ENCODE measurements at regions not wholly inside any gene's neighbourhood (a gene's known extent, or its start where the extent isn't known, plus 50 kb on each side); places are given as distances from the start of the nearest gene placed in this dataset.

DNA sequence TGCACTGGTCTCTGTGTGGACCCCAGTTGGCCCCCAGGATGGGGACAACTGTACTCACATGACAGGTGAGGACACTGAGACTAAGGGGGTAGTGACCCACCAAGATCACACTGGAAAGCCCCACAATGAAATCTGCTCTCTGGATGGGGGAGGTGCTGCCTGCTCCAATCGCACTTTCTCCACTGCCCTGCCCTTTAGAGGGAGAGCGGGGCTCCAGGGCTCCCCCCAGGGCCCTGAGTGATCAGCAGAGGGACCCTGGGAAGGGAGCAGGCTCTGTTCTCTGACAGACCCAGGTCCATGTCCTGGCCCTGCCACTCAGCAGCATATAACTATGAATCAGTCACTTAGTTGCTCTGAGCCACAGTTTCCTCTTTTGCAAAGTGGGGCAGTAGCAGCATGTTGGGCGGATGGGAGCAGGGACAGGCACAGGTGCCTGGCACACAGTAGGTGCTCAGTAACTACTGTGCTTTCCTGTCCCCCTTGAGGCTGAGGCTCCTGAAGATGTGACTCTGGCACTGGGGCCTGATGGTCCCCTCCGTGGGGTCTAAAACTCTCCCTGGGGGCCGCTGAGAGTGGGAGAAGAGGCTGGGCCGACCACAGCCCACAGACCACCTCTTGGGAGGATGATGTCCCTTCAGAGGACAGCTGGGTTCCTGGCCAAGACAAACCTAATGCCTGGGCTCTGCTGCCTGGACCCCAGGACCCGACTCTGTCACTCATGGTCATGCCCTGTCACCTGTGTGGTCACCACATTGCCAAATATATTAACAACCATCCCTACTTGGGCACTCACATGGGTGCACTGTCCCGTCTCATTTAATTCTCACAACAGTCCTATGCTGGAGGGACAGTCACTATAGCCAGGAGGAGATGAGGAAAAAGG is 222.7 kb downstream of the PTPRU start:
- Histone ChIP-seq H3F3A (ENCODE audit: control insufficient read depth, insufficient read depth) (no peaks in the 10 kb centered on the region), H3K36me3 (ENCODE audit: control insufficient read depth, low read length) (no peaks in the 10 kb centered on the region), H3K27ac (ENCODE audit: low read depth, low read length) (no peak overlapping the region), H3K9me2 (replicated peaks; ENCODE audit: control insufficient read depth, low read length) (no peaks in the 10 kb centered on the region), H3K9me3 (ENCODE audit: control insufficient read depth, insufficient read depth, low read length) (no peaks in the 10 kb centered on the region), H3K4me1 (ENCODE audit: control insufficient read depth, low read length) (no peaks in the 10 kb centered on the region), H3K4me2 (ENCODE audit: low read length) (no peak overlapping the region), H3K4me3 (ENCODE audit: low read length) (no peak overlapping the region), H4K20me1 (ENCODE audit: control insufficient read depth, insufficient read depth, low read depth, low read length) (no peaks in the 10 kb centered on the region), H3K27me3 (ENCODE audit: control insufficient read depth, low read length) (no peaks in the 10 kb centered on the region), H3K79me2 (ENCODE audit: control insufficient read depth, low read length) (no peaks in the 10 kb centered on the region)
- no peak for TF ChIP-seq EZH2phosphoT487 (IDR thresholded peaks at IDR 0.05; ENCODE audit: borderline replicate concordance, low read length)
- TF ChIP-seq, protein P1, sequence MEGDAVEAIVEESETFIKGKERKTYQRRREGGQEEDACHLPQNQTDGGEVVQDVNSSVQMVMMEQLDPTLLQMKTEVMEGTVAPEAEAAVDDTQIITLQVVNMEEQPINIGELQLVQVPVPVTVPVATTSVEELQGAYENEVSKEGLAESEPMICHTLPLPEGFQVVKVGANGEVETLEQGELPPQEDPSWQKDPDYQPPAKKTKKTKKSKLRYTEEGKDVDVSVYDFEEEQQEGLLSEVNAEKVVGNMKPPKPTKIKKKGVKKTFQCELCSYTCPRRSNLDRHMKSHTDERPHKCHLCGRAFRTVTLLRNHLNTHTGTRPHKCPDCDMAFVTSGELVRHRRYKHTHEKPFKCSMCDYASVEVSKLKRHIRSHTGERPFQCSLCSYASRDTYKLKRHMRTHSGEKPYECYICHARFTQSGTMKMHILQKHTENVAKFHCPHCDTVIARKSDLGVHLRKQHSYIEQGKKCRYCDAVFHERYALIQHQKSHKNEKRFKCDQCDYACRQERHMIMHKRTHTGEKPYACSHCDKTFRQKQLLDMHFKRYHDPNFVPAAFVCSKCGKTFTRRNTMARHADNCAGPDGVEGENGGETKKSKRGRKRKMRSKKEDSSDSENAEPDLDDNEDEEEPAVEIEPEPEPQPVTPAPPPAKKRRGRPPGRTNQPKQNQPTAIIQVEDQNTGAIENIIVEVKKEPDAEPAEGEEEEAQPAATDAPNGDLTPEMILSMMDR (IDR thresholded peaks at IDR 0.05; ENCODE audit: low read depth, low read length, poor library complexity, severe bottlenecking): no peak

- Histone ChIP-seq H3K36me3 (ENCODE audit: control insufficient read depth, low read length) (no peaks in the 10 kb centered on the region), H3K79me2 (ENCODE audit: control insufficient read depth, low read length) (no peaks in the 10 kb centered on the region), H3K4me2 (ENCODE audit: low read length) (no peak overlapping the region), H3K9me3 (ENCODE audit: control insufficient read depth, insufficient read depth, low read length) (no peaks in the 10 kb centered on the region), H3K4me3 (ENCODE audit: low read length) (no peak overlapping the region), H4K20me1 (ENCODE audit: control insufficient read depth, insufficient read depth, low read depth, low read length) (no peaks in the 10 kb centered on the region), H3F3A (ENCODE audit: control insufficient read depth, insufficient read depth) (no peaks in the 10 kb centered on the region), H3K9me2 (replicated peaks; ENCODE audit: control insufficient read depth, low read length) (no peaks in the 10 kb centered on the region), H3K27ac (ENCODE audit: low read depth, low read length) (no peak overlapping the region), H3K4me1 (ENCODE audit: control insufficient read depth, low read length) (no peaks in the 10 kb centered on the region), H3K27me3 (ENCODE audit: control insufficient read depth, low read length) (no peaks in the 10 kb centered on the region)
- TF ChIP-seq, protein P1 (IDR thresholded peaks at IDR 0.05; ENCODE audit: low read depth, low read length, poor library complexity, severe bottlenecking): no peak
- no peak for TF ChIP-seq EZH2phosphoT487 (IDR thresholded peaks at IDR 0.05; ENCODE audit: borderline replicate concordance, low read length)
Observed at GRCh38 chr1:29457496-29458368, 221.4 kb downstream of the PTPRU start.

DNA sequence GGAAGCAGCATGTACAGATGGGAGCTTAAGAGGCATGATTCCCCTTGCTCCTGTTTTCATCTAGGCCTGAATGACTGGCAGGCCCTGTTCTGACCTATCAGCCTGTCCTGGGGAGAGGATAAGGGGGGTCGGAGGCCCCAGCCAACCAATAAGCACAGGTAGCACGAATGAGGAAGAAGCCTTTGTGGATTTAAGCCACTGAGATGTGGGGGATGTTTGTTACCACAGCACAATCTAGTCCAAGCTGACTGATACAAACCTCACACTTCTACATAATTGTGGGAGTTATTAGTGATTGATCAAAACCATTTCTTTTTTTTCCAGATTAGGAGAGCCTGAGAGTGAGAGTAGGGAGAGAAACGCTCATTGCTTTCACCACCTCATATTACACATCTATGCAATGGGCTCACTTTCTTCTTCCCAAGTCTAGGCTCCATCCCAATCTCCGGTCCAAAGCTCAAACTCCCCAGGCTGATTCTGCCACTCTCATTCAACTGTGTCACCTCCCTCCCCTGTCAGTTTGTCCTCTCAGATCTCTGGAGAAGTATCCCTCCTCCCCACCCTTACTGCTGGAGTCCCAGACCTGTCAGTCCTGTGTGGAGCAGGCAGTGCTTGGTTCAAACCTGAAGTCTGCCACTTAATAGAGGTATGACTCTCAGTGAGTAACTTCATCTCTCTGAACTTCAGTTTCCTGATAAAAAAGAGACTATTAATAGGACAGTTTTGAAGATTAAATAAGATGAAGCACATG is 220.5 kb downstream of the PTPRU start:
- Histone ChIP-seq H3K4me2 (ENCODE audit: low read length) (no peak overlapping the region), H4K20me1 (ENCODE audit: control insufficient read depth, insufficient read depth, low read depth, low read length) (no peaks in the 10 kb centered on the region), H3K4me1 (ENCODE audit: control insufficient read depth, low read length) (no peaks in the 10 kb centered on the region), H3K79me2 (ENCODE audit: control insufficient read depth, low read length) (no peaks in the 10 kb centered on the region), H3K27me3 (ENCODE audit: control insufficient read depth, low read length) (no peaks in the 10 kb centered on the region), H3F3A (ENCODE audit: control insufficient read depth, insufficient read depth) (no peaks in the 10 kb centered on the region), H3K9me3 (ENCODE audit: control insufficient read depth, insufficient read depth, low read length) (no peaks in the 10 kb centered on the region), H3K27ac (ENCODE audit: low read depth, low read length) (no peak overlapping the region), H3K4me3 (ENCODE audit: low read length) (no peak overlapping the region), H3K9me2 (replicated peaks; ENCODE audit: control insufficient read depth, low read length) (no peaks in the 10 kb centered on the region), H3K36me3 (ENCODE audit: control insufficient read depth, low read length) (no peaks in the 10 kb centered on the region)
- TF ChIP-seq, protein P1 (IDR thresholded peaks at IDR 0.05; ENCODE audit: low read depth, low read length, poor library complexity, severe bottlenecking): no peak
- TF ChIP-seq EZH2phosphoT487 (IDR thresholded peaks at IDR 0.05; ENCODE audit: borderline replicate concordance, low read length): no peak
